ENCODE measurements at regions not wholly inside any gene's neighbourhood (a gene's known extent, or its start where the extent isn't known, plus 50 kb on each side); places are given as distances from the start of the nearest gene placed in this dataset.

- no peak for DNase-seq (ENCODE audit: low read depth)
- no peaks in the 10 kb centered on the region for H3K9me3 Mint-ChIP-seq (ENCODE audit: unreplicated experiment)
Measured at GRCh38 chr2:35606394-35606793, 749.2 kb upstream of the CRIM1 start.

GRCh38 chr2:35598310-35598709 is 757.3 kb upstream of the CRIM1 start:
- no peak overlapping the region for H3K9ac ChIP-seq (ENCODE audit: low read length)
- no peaks in the 10 kb centered on the region for H3K4me1 ChIP-seq (ENCODE audit: insufficient read depth, low read length)
- H3K27ac ChIP-seq (ENCODE audit: low read depth, low read length) = no peak overlapping the region
- no peak overlapping the region for H3K4me2 ChIP-seq (ENCODE audit: low read length)
- H3K36me3 Mint-ChIP-seq (ENCODE audit: low read depth, unreplicated experiment) = no peaks in the 10 kb centered on the region
- no peak overlapping the region for H3K4me3 ChIP-seq (ENCODE audit: insufficient read depth, low read depth, low read length)
- H3K9me3 ChIP-seq (ENCODE audit: insufficient read depth, low read depth, low read length) = peaks cover 6% of the 10 kb centered on the region
- H3K9me3 Mint-ChIP-seq (ENCODE audit: unreplicated experiment) = peaks cover 4% of the 10 kb centered on the region
- no peak overlapping the region for H3K27ac Mint-ChIP-seq (ENCODE audit: unreplicated experiment)
- no peaks in the 10 kb centered on the region for H3K27me3 ChIP-seq (ENCODE audit: insufficient read depth, low read length)
- no peak overlapping the region for H3K4me3 Mint-ChIP-seq (ENCODE audit: unreplicated experiment)
- H3K4me1 Mint-ChIP-seq (ENCODE audit: low read depth, unreplicated experiment) = no peaks in the 10 kb centered on the region
- no peaks in the 10 kb centered on the region for H3K27me3 Mint-ChIP-seq (ENCODE audit: low read depth, unreplicated experiment)
- H3K36me3 ChIP-seq (ENCODE audit: insufficient read depth, low read length) = no peaks in the 10 kb centered on the region
- no peak for TF ChIP-seq EZH2 (IDR thresholded peaks at IDR 0.05; ENCODE audit: insufficient read depth, low read length)
- DNase-seq (ENCODE audit: low read depth) (no peak), FAIRE-seq (no peak)
- no peaks in the 10 kb centered on the region for H4K20me1 ChIP-seq (ENCODE audit: insufficient read depth, low read length)
- H2AFZ ChIP-seq (ENCODE audit: low read depth, low read length) = no peak overlapping the region
- H3K79me2 ChIP-seq (ENCODE audit: insufficient read depth, low read length) = no peaks in the 10 kb centered on the region

More at GRCh38 chr2:35606394-35606793, 749.2 kb upstream of the CRIM1 start:
- TF ChIP-seq CTCF (IDR thresholded peaks at IDR 0.05; ENCODE audit: insufficient read depth, low read depth, low read length) (no peak), EZH2 (IDR thresholded peaks at IDR 0.05; ENCODE audit: insufficient read depth, low read length) (no peak)
- Histone ChIP-seq H3K27me3 (ENCODE audit: insufficient read depth, low read length) (no peaks in the 10 kb centered on the region), H3K79me2 (ENCODE audit: insufficient read depth, low read length) (no peaks in the 10 kb centered on the region), H3K4me1 (ENCODE audit: insufficient read depth, low read length) (no peaks in the 10 kb centered on the region), H3K9ac (ENCODE audit: low read length) (no peak overlapping the region), H4K20me1 (ENCODE audit: insufficient read depth, low read length) (no peaks in the 10 kb centered on the region), H3K36me3 (ENCODE audit: insufficient read depth, low read length) (no peaks in the 10 kb centered on the region), H3K27ac (ENCODE audit: low read depth, low read length) (no peak overlapping the region), H3K4me3 (ENCODE audit: insufficient read depth, low read depth, low read length) (no peak overlapping the region), H3K9me3 (ENCODE audit: insufficient read depth, low read depth, low read length) (no peaks in the 10 kb centered on the region), H3K4me2 (ENCODE audit: low read length) (no peak overlapping the region), H2AFZ (ENCODE audit: low read depth, low read length) (no peak overlapping the region)
- FAIRE-seq = no peak
- H3K36me3 Mint-ChIP-seq (ENCODE audit: low read depth, unreplicated experiment) = no peaks in the 10 kb centered on the region
- H3K4me1 Mint-ChIP-seq (ENCODE audit: low read depth, unreplicated experiment) = no peaks in the 10 kb centered on the region
- H3K27me3 Mint-ChIP-seq (ENCODE audit: low read depth, unreplicated experiment) = no peaks in the 10 kb centered on the region
- H3K27ac Mint-ChIP-seq (ENCODE audit: unreplicated experiment) = no peak overlapping the region
- H3K4me3 Mint-ChIP-seq (ENCODE audit: unreplicated experiment) = no peak overlapping the region

GRCh38 chr2:35591886-35592285 is 763.7 kb upstream of the CRIM1 start:
- H3K79me2 ChIP-seq (ENCODE audit: insufficient read depth, low read length) = no peaks in the 10 kb centered on the region
- DNase-seq (ENCODE audit: low read depth) = no peak
- TF ChIP-seq CTCF (IDR thresholded peaks at IDR 0.05; ENCODE audit: insufficient read depth, low read depth, low read length) (no peak), EZH2 (IDR thresholded peaks at IDR 0.05; ENCODE audit: insufficient read depth, low read length) (no peak)
- FAIRE-seq = no peak
- Mint-ChIP-seq H3K27me3 (ENCODE audit: low read depth, unreplicated experiment) (no peaks in the 10 kb centered on the region), H3K9me3 (ENCODE audit: unreplicated experiment) (no peaks in the 10 kb centered on the region), H3K4me3 (ENCODE audit: unreplicated experiment) (no peak overlapping the region), H3K27ac (ENCODE audit: unreplicated experiment) (no peak overlapping the region), H3K4me1 (ENCODE audit: low read depth, unreplicated experiment) (no peaks in the 10 kb centered on the region), H3K36me3 (ENCODE audit: low read depth, unreplicated experiment) (peaks cover 2% of the 10 kb centered on the region)
- no peak overlapping the region for H2AFZ ChIP-seq (ENCODE audit: low read depth, low read length)
- no peak overlapping the region for H3K4me3 ChIP-seq (ENCODE audit: insufficient read depth, low read depth, low read length)
- H3K36me3 ChIP-seq (ENCODE audit: insufficient read depth, low read length) = no peaks in the 10 kb centered on the region
- no peaks in the 10 kb centered on the region for H3K27me3 ChIP-seq (ENCODE audit: insufficient read depth, low read length)
- H3K9me3 ChIP-seq (ENCODE audit: insufficient read depth, low read depth, low read length) = no peaks in the 10 kb centered on the region
- H3K27ac ChIP-seq (ENCODE audit: low read depth, low read length) = no peak overlapping the region
- no peak overlapping the region for H3K4me2 ChIP-seq (ENCODE audit: low read length)
- H3K4me1 ChIP-seq (ENCODE audit: insufficient read depth, low read length) = no peaks in the 10 kb centered on the region
- no peaks in the 10 kb centered on the region for H4K20me1 ChIP-seq (ENCODE audit: insufficient read depth, low read length)
- H3K9ac ChIP-seq (ENCODE audit: low read length) = no peak overlapping the region
